ENCODE measurements at regions not wholly inside any gene's neighbourhood (a gene's known extent, or its start where the extent isn't known, plus 50 kb on each side); places are given as distances from the start of the nearest gene placed in this dataset.

DNA sequence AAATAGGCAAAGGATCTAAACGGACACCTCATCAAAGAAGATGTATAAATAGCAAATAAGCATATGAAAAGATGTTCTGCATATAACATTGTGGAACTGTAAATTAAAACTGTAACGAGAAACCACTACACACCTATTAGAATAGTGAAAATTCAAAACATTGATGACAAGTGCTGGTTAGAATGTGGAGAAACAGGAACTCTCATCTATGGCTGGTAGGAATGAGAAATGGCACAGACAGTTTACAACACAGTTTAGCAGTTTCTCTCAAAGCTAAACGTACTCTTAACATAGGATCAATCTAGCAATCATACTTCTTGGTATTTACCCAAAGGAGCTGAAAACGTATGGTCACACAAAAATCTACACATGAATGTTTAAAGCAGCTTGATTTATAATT is 126.2 kb downstream of the TRIB2 start (continued):
- TF ChIP-seq, protein P1, sequence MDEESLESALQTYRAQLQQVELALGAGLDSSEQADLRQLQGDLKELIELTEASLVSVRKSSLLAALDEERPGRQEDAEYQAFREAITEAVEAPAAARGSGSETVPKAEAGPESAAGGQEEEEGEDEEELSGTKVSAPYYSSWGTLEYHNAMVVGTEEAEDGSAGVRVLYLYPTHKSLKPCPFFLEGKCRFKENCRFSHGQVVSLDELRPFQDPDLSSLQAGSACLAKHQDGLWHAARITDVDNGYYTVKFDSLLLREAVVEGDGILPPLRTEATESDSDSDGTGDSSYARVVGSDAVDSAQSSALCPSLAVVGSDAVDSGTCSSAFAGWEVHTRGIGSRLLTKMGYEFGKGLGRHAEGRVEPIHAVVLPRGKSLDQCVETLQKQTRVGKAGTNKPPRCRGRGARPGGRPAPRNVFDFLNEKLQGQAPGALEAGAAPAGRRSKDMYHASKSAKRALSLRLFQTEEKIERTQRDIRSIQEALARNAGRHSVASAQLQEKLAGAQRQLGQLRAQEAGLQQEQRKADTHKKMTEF (CRISPR knock-in tag; IDR thresholded peaks at IDR 0.05), result no peak
- TF ChIP-seq MIXL1 (CRISPR knock-in tag; IDR thresholded peaks at IDR 0.05), result no peak

DNA sequence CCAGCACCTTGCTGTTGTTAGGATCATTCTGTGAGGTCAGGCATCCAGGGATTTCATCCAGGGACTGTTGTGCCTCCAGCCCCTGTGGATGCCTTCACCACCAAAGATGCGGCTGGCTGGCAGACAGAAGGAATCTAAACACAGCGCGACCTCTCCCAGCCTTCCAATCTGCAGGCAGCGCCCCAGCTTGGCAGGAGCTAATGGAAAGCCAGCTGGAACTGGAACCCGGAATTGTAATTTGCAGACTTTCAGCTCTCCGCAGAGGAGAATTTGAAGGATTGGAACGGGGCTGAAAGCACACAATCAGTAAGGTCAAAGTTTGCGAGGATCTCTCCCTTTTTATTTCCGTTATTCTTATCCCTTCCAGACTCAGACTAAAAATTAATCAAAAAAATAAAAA is 127.8 kb downstream of the TRIB2 start:
- Histone ChIP-seq H2AFZ (ENCODE audit: low read length) (no peak overlapping the region), H3K36me3 (replicated peaks in 1 of 2; ENCODE audit: control insufficient read depth in 1 of 2, insufficient read depth in 2 of 2, low read length in 2 of 2) (no peaks in the 10 kb centered on the region), H3K4me3 (replicated peaks in 1 of 3; ENCODE audit: insufficient read depth in 1 of 3, low read depth in 2 of 3, low read length in 3 of 3) (no peak overlapping the region), H3K79me2 (ENCODE audit: insufficient read depth, low read length) (no peaks in the 10 kb centered on the region), H3K27me3 (ENCODE audit: control insufficient read depth in 1 of 2, insufficient read depth in 2 of 2, low read length in 2 of 2) (no peaks in the 10 kb centered on the region), H3K9me3 (ENCODE audit: low read length) (peaks cover 7% of the 10 kb centered on the region), H3K4me1 (ENCODE audit: insufficient read depth, low read length) (no peaks in the 10 kb centered on the region), H3K4me2 (ENCODE audit: low read depth, low read length) (no peak overlapping the region), H3K9ac (ENCODE audit: insufficient read depth, low read depth, low read length) (no peak overlapping the region), H3K27ac (ENCODE audit: extremely low read length, insufficient read depth, low read length) (no peak overlapping the region), H4K20me1 (ENCODE audit: insufficient read depth, low read length) (no peaks in the 10 kb centered on the region)
- DNase-seq (ENCODE audit: low spot score) (no peak), ATAC-seq (no peak), FAIRE-seq (no peak)
- BruUV-seq (replicated peaks), result no TSS peak
- ChIA-PET CTCF (ENCODE audit: low intra/inter-chr PET ratio, low total read pairs) (no interaction called here), POLR2A (no interaction called here)
- intact Hi-C loops (cut with micrococcal nuclease; ENCODE audit: unreplicated experiment) (no loop called here), in situ Hi-C loops (cut with HindIII; ENCODE audit: extremely low pct_ligation_motif_present, low pct_unique_long_range_greater_than_20kb) (no loop called here)
- no peak for TF ChIP-seq ZIK1 (CRISPR knock-in tag; IDR thresholded peaks at IDR 0.05; ENCODE audit: borderline replicate concordance, low read depth)
- WGBS (ENCODE audit: low lambda C conversion rate), result 64% methylated on average over 9 of the region's 9 CpGs

DNA sequence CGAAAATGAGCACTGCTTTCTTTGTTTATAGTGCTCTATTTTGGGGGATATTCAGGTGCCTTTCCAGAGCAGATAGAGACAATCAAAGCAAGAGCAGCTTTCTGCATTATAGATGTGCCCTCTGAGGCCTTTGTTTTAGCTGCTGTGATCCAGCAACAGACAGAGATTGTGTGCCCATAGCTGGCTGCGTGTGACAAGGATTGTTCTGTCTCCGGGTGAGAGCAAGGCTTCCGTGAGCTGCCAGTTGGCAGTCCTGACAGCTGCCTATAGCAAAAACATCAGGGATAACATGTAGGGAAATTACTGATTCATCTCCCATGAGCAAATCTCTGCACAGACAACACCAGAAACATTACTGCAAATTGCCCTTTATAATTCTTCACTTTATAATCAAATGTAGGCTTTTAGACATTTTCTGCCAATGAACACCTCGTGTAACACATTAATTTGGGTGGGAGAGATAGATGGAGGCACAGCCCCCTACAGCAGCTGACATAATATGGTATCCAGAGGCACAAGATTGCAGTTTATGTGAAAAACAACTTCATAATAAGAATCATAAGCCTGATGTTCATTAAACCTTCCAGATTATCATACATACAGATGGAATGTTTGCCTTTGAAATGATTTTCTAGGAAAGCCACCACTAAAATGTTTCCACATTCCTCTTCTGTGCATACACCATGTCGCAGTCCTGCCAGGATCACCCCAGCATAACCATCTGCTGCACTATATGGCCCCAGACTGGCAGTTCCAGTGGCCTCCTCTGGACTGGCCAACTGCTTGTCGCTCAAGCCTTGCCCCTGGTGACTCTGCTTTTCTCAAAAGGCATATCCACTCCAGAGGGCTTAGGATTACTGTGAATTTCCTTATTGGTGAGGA is 131.2 kb downstream of the TRIB2 start:
- intact Hi-C loops (cut with micrococcal nuclease; ENCODE audit: unreplicated experiment) (no loop called here), in situ Hi-C loops (cut with HindIII; ENCODE audit: extremely low pct_ligation_motif_present, low pct_unique_long_range_greater_than_20kb) (no loop called here)
- no TSS peak for BruUV-seq (replicated peaks)
- POLR2A ChIA-PET, result no interaction called here
- H3K4me1 ChIP-seq (ENCODE audit: insufficient read depth, low read length), result no peaks in the 10 kb centered on the region
- TF ChIP-seq, protein P2, sequence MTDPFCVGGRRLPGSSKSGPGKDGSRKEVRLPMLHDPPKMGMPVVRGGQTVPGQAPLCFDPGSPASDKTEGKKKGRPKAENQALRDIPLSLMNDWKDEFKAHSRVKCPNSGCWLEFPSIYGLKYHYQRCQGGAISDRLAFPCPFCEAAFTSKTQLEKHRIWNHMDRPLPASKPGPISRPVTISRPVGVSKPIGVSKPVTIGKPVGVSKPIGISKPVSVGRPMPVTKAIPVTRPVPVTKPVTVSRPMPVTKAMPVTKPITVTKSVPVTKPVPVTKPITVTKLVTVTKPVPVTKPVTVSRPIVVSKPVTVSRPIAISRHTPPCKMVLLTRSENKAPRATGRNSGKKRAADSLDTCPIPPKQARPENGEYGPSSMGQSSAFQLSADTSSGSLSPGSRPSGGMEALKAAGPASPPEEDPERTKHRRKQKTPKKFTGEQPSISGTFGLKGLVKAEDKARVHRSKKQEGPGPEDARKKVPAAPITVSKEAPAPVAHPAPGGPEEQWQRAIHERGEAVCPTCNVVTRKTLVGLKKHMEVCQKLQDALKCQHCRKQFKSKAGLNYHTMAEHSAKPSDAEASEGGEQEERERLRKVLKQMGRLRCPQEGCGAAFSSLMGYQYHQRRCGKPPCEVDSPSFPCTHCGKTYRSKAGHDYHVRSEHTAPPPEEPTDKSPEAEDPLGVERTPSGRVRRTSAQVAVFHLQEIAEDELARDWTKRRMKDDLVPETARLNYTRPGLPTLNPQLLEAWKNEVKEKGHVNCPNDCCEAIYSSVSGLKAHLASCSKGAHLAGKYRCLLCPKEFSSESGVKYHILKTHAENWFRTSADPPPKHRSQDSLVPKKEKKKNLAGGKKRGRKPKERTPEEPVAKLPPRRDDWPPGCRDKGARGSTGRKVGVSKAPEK (CRISPR knock-in tag; IDR thresholded peaks at IDR 0.05; ENCODE audit: borderline replicate concordance), result no peak
- TF ChIP-seq SIN3A (IDR thresholded peaks at IDR 0.05; ENCODE audit: borderline replicate concordance, low read depth, low read length), result no peak
- TF ChIP-seq REPIN1 (CRISPR knock-in tag; IDR thresholded peaks at IDR 0.05; ENCODE audit: borderline replicate concordance, low read depth), result no peak
- no peak for TF ChIP-seq CHD2 (IDR thresholded peaks at IDR 0.05; ENCODE audit: low read depth, low read length)
- TF ChIP-seq, protein P3, sequence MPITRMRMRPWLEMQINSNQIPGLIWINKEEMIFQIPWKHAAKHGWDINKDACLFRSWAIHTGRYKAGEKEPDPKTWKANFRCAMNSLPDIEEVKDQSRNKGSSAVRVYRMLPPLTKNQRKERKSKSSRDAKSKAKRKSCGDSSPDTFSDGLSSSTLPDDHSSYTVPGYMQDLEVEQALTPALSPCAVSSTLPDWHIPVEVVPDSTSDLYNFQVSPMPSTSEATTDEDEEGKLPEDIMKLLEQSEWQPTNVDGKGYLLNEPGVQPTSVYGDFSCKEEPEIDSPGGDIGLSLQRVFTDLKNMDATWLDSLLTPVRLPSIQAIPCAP (CRISPR knock-in tag; IDR thresholded peaks at IDR 0.05; ENCODE audit: low read depth), result no peak
- H4K20me1 ChIP-seq (ENCODE audit: insufficient read depth, low read length), result no peaks in the 10 kb centered on the region
- no peak overlapping the region for H3K4me3 ChIP-seq (replicated peaks in 1 of 3; ENCODE audit: insufficient read depth in 1 of 3, low read depth in 2 of 3, low read length in 3 of 3)
- H3K4me2 ChIP-seq (ENCODE audit: low read depth, low read length), result no peak overlapping the region
- no peaks in the 10 kb centered on the region for H3K79me2 ChIP-seq (ENCODE audit: insufficient read depth, low read length)
- no peak overlapping the region for H2AFZ ChIP-seq (ENCODE audit: low read length)
- H3K36me3 ChIP-seq (replicated peaks in 1 of 2; ENCODE audit: control insufficient read depth in 1 of 2, insufficient read depth in 2 of 2, low read length in 2 of 2), result no peaks in the 10 kb centered on the region
- H3K27ac ChIP-seq (ENCODE audit: extremely low read length, insufficient read depth, low read length), result no peak overlapping the region
- no peaks in the 10 kb centered on the region for H3K27me3 ChIP-seq (ENCODE audit: control insufficient read depth in 1 of 2, insufficient read depth in 2 of 2, low read length in 2 of 2)
- no peak for ATAC-seq
- CTCF ChIA-PET (ENCODE audit: low intra/inter-chr PET ratio, low total read pairs), result no interaction called here
- no peak for DNase-seq (ENCODE audit: low spot score)
- WGBS (ENCODE audit: low lambda C conversion rate), result 22% methylated on average over 7 of the region's 7 CpGs
- H3K9ac ChIP-seq (ENCODE audit: insufficient read depth, low read depth, low read length), result no peak overlapping the region
- H3K9me3 ChIP-seq (ENCODE audit: low read length), result peaks cover 21% of the 10 kb centered on the region; the same call in 1 of the 2 replicates
- no peak for FAIRE-seq

Data from HepG2 (cell line).